Aorta (tissue), 5 donors: ENCODE measurements at regions not wholly inside any gene's neighbourhood (a gene's known extent, or its start where the extent isn't known, plus 50 kb on each side); places are given as distances from the start of the nearest gene placed in this dataset.

Experiments
- ATAC-seq: fragments of 200-7000 bp; cut with Tn5 transposase; one replicate; pipeline ENCODE4 v1.9.1; 2022; ENCODE audit warnings: moderate library complexity; ENCODE audit not compliant: low FRiP score
- DNase-seq, 2 donors: peaks; one replicate each; pipeline ENCODE4 v3.0.0-alpha.2; 2020
- H3K27ac ChIP-seq, 2 donors: one replicate each; pipeline ENCODE4 v1.5.1; 2013; ENCODE audit warnings: low read length in 2 of 2, mild to moderate bottlenecking in 2 of 2, moderate library complexity in 2 of 2, control low read depth in 1 of 2, inconsistent platforms in 1 of 2, low read depth in 1 of 2
- H3K27me3 ChIP-seq, 2 donors: one replicate each; pipeline ENCODE4 v1.6.1; 2013; ENCODE audit warnings: control low read depth in 1 of 2, low read length in 1 of 2, mild to moderate bottlenecking in 1 of 2, moderate library complexity in 1 of 2; ENCODE audit not compliant: insufficient read depth in 2 of 2, control insufficient read depth in 1 of 2
- H3K36me3 ChIP-seq, 2 donors: one replicate each; pipeline ENCODE4 v1.6.1; 2013; ENCODE audit warnings: control low read depth in 1 of 2, low read length in 1 of 2, mild to moderate bottlenecking in 1 of 2; ENCODE audit not compliant: insufficient read depth in 2 of 2, control insufficient read depth in 1 of 2
- H3K4me1 ChIP-seq, 2 donors: one replicate each; pipeline ENCODE4 v1.6.1; 2013; ENCODE audit warnings: low read length in 2 of 2, control low read depth in 1 of 2, mild to moderate bottlenecking in 1 of 2, moderate library complexity in 1 of 2; ENCODE audit not compliant: insufficient read depth in 2 of 2, control insufficient read depth in 1 of 2
- H3K4me3 ChIP-seq, 2 donors: one replicate each; pipeline ENCODE4 v1.5.1; 2013; ENCODE audit warnings: low read length in 2 of 2, control low read depth in 1 of 2, mild to moderate bottlenecking in 1 of 2
- H3K9me3 ChIP-seq: one replicate; pipeline ENCODE4 v1.6.1; 2013; ENCODE audit warnings: mild to moderate bottlenecking, low read length; ENCODE audit not compliant: control insufficient read depth
- WGBS, 2 donors: extraction: QIAGEN DNeasy Blood & Tissue Kit; methylation state at CpG; one replicate each; pipeline ENCODE4 v1.1.7; 2013; 5-methylcytosine and 5-hydroxymethylcytosine counted together
- intact Hi-C, 2 donors: fragments of 100-400 bp; cut with DNase I; formaldehyde crosslinking; loops; one replicate each; pipeline versions ENCODE4 v1.14.2 to v1.15.0; 2022
- donor health status: healthy with polysubstance abuse.
- donor health status: Bipolar disorder and iron deficiency.
- donor health status: DM: no; HTN: no; CAD: no.
- donor health status: DM: no; HTN: no; CAD: no.
- donor health status: DM: yes; HTN: yes; CAD: no.

DNA sequence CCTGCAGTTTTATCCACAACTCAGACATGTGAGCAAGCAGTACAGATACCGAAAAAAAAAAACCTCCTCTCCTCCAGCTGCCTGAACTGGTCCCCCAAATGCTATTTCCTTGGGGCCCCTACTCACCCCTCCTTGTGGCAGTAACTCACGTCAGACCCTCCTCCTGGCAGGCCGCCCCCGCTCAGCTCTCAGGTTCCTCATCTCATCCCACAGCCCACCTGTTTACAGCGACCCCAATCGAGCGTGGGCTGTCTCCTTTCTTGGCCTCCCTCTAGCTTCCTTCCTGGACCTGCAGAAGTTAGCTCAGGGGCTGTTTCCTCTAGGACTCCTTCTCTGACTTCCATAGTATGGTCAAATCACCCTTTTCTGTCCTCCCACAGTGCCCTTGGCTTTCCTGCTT is 455.3 kb downstream of the BCL11B start:
- 76 to 81% methylated on average over 7 of the region's 7 CpGs for WGBS, 2 donors
- intact Hi-C loops: no loop called here
- ATAC-seq: no peak
- Histone ChIP-seq H3K4me1 (no peaks in the 10 kb centered on the region), H3K4me3 (no peak overlapping the region), H3K36me3 (no peaks in the 10 kb centered on the region), H3K27ac (no peak overlapping the region), H3K27me3 (no peaks in the 10 kb centered on the region), H3K9me3 (peaks cover 2% of the 10 kb centered on the region)
- DNase-seq: no peak

DNA sequence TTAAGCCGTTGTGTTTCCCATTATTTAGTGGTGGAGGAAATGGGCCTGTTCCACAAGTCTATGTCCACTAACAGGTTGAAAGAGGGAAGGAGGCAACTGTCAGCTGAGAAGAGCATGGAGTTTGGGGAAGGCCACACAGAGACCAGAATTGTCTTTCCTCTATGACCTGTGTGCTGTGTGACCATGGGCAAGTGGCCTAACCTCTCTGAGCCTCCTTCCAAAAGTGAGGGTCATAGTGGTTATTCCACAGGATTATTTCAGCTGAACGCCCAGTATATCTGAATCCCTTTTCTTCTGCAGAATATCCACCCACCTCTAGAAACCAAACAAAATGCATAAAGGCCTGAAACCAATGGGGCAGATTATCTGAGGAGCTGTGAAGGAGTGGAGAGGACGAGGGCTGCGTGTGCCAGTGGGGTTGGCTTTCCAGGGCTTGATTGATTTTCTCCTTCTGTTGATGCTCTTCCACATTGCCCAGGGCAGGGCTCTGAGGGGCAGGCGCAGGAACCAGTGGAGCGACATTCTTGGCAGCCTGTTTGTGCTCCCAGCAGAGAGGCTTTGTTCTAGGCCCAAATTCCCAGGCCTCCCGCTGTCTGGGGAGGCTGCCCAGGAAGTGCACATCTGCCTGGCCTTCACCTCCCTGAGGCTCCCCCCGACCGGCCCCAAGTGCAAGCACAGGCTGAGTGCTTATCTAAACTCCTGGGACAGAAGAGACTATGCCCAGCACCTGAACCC is 452.7 kb downstream of the BCL11B start:
- no peak for ATAC-seq
- intact Hi-C loops: no loop called here
- H3K36me3 ChIP-seq: no peaks in the 10 kb centered on the region
- no peak for DNase-seq
- no peaks in the 10 kb centered on the region for H3K4me1 ChIP-seq
- H3K27me3 ChIP-seq: no peaks in the 10 kb centered on the region
- H3K27ac ChIP-seq: no peak overlapping the region
- WGBS, 2 donors: 60 to 70% methylated on average over 9 of the region's 9 CpGs
- no peak overlapping the region for H3K4me3 ChIP-seq
- H3K9me3 ChIP-seq: peaks cover 2% of the 10 kb centered on the region

DNA sequence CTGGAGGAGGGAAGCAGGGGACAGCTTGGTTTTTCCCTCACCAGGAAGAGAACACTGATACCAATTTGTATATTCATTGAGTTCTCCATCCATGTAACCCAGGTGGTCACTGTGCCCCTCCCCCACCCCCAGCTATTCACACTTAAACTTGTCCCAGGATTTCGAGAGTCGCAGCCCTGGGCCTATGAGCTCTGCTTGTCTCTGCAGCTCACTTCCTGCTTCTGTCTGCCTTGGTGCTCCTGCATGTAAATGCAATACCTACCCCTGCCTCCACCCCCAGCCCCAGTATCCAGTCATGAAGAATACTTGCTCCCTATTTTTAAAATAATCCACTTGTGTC is 452.2 kb downstream of the BCL11B start:
- no peaks in the 10 kb centered on the region for H3K27me3 ChIP-seq
- no peaks in the 10 kb centered on the region for H3K36me3 ChIP-seq
- intact Hi-C loops: no loop called here
- no peaks in the 10 kb centered on the region for H3K4me1 ChIP-seq
- ATAC-seq (no peak), DNase-seq (no peak)
- H3K4me3 ChIP-seq: no peak overlapping the region
- WGBS, 2 donors: 60 to 65% methylated on average over 2 of the region's 2 CpGs
- peaks cover 2% of the 10 kb centered on the region for H3K9me3 ChIP-seq
- H3K27ac ChIP-seq: no peak overlapping the region

DNA sequence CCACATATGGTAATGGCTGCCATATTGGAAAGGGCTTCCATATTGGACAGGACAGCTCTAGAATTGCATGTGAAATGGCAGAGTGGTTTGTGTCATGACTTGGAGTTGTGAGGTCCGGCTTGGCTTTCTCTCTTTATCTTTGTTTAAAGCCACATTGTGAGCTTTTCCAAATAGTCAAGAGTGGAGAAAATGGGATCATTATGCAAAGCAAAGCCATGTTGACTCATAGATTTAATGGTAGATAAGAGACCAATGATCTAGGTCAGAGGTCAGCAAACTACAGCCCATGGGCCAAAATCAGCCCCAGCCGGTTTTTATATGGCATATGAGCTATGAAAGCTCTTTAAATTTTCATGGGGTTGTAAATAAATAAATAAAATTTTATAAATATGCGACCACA is 449.1 kb downstream of the BCL11B start:
- Histone ChIP-seq H3K27ac (no peak overlapping the region), H3K9me3 (no peaks in the 10 kb centered on the region), H3K36me3 (no peaks in the 10 kb centered on the region), H3K27me3 (peaks cover 0 to 2% of the 10 kb centered on the region in 2 donors), H3K4me1 (no peaks in the 10 kb centered on the region), H3K4me3 (no peak overlapping the region)
- DNase-seq (no peak), ATAC-seq (no peak)
- intact Hi-C loops: no loop called here
- WGBS, 2 donors: 76 to 80% methylated on average over 3 of the region's 3 CpGs

DNA sequence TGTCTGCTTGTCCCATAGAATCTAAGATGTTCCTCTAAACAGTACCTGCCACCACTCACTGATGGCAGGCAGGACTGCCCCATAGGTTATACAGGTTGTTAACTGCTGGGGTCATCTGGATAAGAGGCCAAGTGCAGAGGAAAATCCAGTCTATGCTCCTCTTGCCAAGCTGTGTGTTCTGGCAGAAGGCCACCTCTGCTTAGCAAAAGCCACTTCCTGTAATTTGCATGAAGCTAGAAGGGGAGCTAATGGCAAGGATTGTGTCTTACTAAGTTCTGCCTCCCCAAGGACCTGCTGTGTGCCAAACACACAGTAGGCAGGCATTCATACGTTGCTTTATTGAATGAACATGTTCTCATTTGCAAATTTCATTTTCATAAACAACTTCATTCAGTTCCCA is 445.4 kb downstream of the BCL11B start:
- H3K4me3 ChIP-seq: no peak overlapping the region
- 61 to 64% methylated on average over 1 of the region's 1 CpG for WGBS, 2 donors
- H3K36me3 ChIP-seq: no peaks in the 10 kb centered on the region
- H3K9me3 ChIP-seq: no peaks in the 10 kb centered on the region
- no peaks in the 10 kb centered on the region for H3K4me1 ChIP-seq
- intact Hi-C loops: no loop called here
- no peak overlapping the region for H3K27ac ChIP-seq
- H3K27me3 ChIP-seq: peaks cover 0 to 2% of the 10 kb centered on the region in 2 donors
- DNase-seq (no peak), ATAC-seq (no peak)

DNA sequence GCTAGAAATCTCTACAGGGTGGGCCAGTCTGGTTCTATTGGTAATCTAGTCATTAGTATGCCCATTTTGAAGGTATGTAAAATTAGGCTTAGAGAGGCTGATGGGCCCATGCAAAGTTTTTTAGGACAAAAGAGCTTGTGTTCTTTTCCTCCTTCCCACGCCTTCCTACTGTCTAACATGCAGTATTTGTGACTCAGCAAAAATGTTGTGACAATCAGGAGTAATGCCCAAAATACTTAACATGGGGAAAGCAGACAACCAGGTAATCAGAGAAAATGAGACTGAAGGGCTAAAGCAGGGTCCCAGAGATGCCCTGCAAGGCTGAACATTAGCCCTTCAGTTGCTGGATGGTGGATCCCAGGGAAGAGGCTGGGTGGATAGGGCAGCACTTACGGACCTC is 437.9 kb downstream of the BCL11B start:
- no peak overlapping the region for H3K27ac ChIP-seq
- no peaks in the 10 kb centered on the region for H3K4me1 ChIP-seq
- H3K9me3 ChIP-seq: no peaks in the 10 kb centered on the region
- H3K27me3 ChIP-seq: no peaks in the 10 kb centered on the region
- intact Hi-C loops: no loop called here
- H3K36me3 ChIP-seq: no peaks in the 10 kb centered on the region
- 80 to 87% methylated on average over 2 of the region's 2 CpGs for WGBS, 2 donors
- no peak for ATAC-seq
- DNase-seq: no peak
- H3K4me3 ChIP-seq: no peak overlapping the region

DNA sequence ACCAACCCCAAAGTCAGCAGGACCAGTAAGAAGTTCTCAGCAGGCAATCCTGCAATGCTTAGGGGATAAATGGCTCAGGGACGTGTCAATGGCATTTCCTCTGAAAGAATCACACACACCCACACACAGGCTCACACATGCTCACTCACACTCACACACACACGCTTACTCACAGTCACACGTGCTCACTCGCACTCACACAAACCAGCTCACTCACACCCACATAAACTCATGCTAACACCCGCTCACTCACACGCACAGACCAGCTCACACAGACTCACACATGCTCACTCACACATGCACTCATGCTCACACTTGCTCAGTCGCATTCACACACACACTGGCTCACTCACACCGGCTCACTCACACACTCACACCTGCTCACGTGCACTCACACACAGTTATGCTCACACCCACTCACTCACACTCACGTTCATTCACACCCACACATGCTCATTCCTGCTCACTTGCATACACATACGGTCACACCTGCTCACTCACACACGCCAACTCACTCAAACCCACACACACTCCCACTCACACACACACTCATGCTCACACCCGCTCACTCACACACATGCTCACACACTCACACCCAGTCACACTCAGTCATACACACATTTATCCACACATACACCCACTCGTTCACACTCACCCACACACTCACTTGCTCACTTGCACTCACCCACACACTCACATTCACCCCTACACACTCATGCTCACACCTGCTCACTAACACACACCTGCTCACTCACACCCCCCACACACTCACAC is 436.8 kb downstream of the BCL11B start:
- 92% methylated on average over 14 of the region's 14 CpGs for WGBS, 2 donors
- no peak overlapping the region for H3K4me3 ChIP-seq
- intact Hi-C loops: no loop called here
- no peaks in the 10 kb centered on the region for H3K9me3 ChIP-seq
- no peak overlapping the region for H3K27ac ChIP-seq
- no peaks in the 10 kb centered on the region for H3K27me3 ChIP-seq
- H3K36me3 ChIP-seq: no peaks in the 10 kb centered on the region
- H3K4me1 ChIP-seq: no peaks in the 10 kb centered on the region
- DNase-seq (no peak), ATAC-seq (no peak)

DNA sequence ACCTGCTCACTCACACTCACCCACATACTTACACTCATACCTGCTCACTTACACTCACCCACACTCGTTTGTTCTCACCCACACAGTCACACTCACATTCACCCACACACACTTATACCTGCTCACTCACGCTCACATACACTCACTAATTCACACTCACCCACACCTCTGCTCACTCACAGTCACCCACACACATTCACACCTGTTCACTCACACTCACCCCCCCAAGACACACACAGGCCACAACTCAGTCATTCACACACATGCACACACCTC is 436.2 kb downstream of the BCL11B start:
- ATAC-seq: no peak
- Histone ChIP-seq H3K27me3 (no peaks in the 10 kb centered on the region), H3K9me3 (no peaks in the 10 kb centered on the region), H3K4me1 (no peaks in the 10 kb centered on the region), H3K27ac (no peak overlapping the region), H3K4me3 (no peak overlapping the region), H3K36me3 (no peaks in the 10 kb centered on the region)
- WGBS, 2 donors: 91 to 92% methylated on average over 2 of the region's 2 CpGs
- DNase-seq: no peak
- intact Hi-C loops: no loop called here

DNA sequence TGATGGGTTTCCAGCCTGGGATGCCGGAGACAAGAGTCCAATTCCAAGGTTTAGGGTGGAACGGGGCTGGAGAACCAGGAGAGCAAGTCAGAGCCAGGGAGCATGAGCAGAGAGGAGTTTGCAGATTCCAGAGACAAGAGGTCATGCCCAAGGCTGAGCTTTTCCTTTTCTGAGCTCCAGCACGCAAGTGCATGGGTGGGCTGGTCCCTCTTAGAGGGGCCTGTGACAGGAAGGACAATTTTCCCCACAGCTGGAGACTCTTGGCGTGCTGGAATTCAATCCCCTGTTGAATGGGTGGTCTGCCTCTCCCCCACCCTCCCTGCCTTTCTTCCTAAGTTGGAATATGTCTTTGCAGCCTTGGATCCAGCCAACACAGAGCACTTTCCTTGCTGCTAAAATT is 431.9 kb downstream of the BCL11B start:
- H3K27ac ChIP-seq: no peak overlapping the region
- no peak overlapping the region for H3K4me3 ChIP-seq
- no peak for DNase-seq
- WGBS, 2 donors: 15 to 22% methylated on average over 4 of the region's 4 CpGs
- no peaks in the 10 kb centered on the region for H3K27me3 ChIP-seq
- no peaks in the 10 kb centered on the region for H3K36me3 ChIP-seq
- no peaks in the 10 kb centered on the region for H3K4me1 ChIP-seq
- intact Hi-C loops: no loop called here
- ATAC-seq: no peak
- H3K9me3 ChIP-seq: no peaks in the 10 kb centered on the region
